NCI-H146 (cell line): ENCODE measurements at regions not wholly inside any gene's neighbourhood (a gene's known extent, or its start where the extent isn't known, plus 50 kb on each side); places are given as distances from the start of the nearest gene placed in this dataset.
"Not testable (repeated sequence)": the region's sequence is repeated elsewhere in the genome, so short reads cannot be mapped to it uniquely, and the experiment has no call there.

ENCODE experiments used
- DNase-seq: peaks from one replicate; lab custom pipeline; 2025; lab: John Stamatoyannopoulos, UW

GRCh38 chr6:141393405-141394124, 739.2 kb upstream of the GJE1 start:
- DNase-seq: no peak

DNA sequence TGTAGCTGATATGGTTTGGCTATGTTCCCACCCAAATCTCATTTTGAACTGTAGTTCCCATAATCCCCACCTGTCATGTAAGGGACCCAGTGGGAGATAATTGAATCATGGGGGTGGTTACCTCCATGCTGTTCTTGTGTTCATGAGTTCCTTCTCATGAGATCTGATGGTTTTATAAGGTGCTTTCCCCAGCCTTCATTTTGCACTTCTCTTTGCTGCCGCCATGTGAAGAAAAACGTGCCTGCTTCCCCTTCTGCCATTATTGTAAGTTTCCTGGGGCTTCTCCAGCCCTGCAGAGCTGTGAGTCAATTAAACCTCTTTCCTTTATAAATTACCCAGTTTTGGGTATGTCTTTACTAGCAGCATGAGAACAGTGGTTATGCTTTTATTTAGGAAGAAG, 741.6 kb upstream of the GJE1 start:
- not testable (repeated sequence) for DNase-seq

DNA sequence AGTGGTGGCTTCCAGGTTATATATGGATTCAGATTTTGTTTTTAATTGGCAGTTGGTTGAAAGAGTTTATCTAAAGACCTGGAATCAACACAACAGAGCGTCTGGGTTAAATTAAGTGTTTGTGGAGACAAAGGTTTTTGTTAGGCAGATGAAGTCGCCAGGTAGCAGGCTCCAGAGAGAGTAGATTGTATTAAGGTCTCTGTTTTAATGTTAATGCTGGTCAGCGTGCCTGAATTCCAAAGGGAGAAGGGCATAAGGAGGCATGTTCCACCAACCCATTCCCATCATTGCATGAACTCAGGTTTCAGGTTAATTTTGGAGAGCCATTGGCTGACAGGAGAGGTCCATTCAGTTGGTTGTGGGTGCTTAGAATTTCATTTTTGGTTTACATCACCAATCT, 744.1 kb upstream of the GJE1 start:
- no peak for DNase-seq

- no peak for DNase-seq
These were observed 762.3 kb upstream of the GJE1 start for GRCh38 chr6:141370438-141370837.

DNA sequence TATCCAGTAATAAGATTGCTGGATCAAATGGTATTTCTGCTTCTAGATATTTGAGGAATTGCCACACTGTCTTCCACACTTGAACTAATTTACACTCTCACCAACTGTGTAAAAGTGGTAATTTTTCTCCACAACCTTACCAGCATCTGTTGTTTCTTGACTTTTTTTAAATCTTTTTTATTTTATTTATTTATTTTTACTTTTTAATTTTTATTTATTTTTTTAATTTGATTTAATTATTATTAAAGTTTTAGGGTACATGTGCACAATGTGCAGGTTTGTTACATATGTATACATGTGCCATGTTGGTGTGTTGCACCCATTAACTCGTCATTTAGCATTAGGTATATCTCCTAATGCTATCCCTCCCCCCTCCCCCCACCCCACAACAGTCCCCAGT, 765.9 kb upstream of the GJE1 start:
- DNase-seq: not testable (repeated sequence)

DNA sequence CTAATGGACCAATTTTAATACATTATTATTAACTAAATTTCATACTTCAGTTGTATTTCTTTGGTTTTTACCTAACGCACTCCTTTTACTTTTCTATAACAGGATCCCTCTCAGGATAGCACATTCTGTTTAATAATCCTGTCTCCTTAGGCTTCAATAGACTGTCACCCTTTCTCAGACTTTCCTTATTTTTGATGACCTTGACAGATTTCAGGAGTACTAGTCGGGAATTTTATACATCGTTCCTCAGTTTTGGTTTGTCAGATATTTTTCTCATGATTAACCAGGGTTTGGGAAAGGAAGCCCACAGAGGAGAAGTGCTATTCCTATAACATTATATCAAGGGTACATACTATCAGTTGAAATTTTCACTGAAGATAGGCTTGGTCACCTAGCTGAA, 768.0 kb upstream of the GJE1 start:
- no peak for DNase-seq

DNA sequence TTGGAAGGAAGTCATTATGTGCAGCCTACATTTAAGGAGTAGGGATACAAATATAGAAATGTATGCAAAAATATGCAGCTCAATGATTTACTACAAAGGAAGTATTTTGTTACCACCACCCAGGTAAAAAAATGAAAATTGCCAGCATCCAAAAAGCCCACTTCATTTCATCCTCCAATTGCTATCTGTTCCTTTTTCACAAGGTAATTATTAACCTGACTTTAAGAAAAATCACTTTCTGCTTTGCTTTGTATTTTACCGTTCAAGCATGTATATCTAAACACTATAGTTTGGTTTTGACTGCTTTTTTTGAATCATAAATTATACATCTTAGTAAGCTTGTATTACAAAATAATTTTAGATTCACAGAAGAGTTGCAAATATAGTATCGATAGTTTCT, 768.5 kb upstream of the GJE1 start:
- DNase-seq: no peak

DNA sequence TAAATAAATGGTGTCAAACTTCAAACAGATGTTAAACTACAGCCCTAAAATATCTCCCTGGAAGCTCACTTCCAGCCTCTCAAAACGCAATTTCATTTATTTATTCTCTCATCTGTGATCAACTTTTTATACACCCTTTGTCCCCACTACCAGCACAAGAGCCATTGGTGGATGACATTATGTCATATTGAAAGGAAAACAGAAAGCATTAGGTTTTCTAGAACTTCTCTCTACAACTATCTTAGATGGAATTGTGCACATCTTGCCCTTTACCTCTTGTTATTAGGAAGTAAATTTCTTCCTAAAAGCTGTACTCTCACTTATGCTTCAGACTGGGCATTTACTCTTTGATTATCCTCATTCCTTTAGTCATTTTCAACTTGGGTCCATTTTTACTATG, 771.2 kb upstream of the GJE1 start:
- no peak for DNase-seq

DNA sequence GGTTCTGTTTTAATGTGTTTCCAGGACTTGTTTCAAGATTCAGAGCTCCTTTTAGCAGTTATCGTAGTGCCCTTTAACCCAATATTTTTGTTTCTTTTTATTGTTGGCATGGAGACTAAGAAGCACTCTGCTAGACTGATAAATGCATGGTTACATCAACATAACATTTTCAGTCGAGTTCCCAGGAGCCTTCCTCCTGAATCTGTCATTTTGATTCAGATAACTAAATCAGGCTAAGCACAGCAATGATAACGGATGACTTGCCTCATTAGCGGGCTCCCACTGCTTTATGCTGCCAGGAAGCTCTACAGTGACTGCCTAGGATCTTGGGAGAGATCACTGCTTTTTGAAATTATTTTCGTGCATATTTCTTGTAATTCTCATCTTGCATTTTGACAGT, 772.8 kb upstream of the GJE1 start:
- DNase-seq: no peak

GRCh38 chr6:141354191-141354955, 778.4 kb upstream of the GJE1 start:
- DNase-seq: no peak

DNA sequence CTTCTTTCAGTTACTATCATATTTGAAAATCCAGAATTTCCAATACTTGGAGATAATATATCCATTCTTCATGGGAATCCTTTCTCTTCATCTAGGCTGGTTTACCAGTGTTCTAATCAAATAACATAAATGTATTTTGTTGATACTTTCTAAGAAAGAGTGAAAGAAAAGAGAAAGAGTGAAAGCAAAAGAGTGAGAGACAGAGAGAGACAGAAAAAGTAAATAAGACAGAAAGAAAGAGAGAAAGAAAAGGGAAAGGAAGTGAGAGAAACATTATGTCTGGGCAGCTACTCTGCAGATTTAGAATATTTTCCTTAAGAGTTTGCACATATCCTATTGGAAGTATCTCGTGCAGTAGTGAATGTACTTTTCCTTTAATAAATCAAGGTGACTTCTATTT, 781.0 kb upstream of the GJE1 start:
- DNase-seq: no peak

- no peak for DNase-seq
These were observed 783.0 kb upstream of the GJE1 start for GRCh38 chr6:141349710-141350109.

GRCh38 chr6:141347906-141348492, 784.7 kb upstream of the GJE1 start:
- no peak for DNase-seq

DNA sequence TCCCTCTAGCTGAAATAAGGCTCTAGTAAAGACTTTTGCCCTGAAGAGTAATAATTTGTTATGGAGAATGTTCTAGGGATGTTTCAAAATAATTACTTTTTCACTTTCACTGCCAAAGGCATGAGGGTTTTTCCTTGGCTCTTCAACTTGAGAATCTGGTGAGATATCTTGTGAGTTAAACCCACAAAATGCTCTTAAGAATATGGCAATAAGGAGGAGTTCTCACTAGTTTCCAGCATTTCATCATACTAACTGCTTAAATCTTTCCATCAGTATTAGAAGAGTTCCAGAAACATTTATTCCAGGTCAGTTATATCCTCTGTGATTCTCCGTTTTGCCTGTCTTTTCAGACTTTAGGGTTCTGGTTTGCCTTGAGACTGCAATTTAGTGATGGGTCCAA, 785.6 kb upstream of the GJE1 start:
- DNase-seq: no peak

- DNase-seq: peak; percentile 96
These were observed 786.2 kb upstream of the GJE1 start for GRCh38 chr6:141346535-141346934.

GRCh38 chr6:141337191-141337590, 795.5 kb upstream of the GJE1 start:
- no peak for DNase-seq

GRCh38 chr6:141335477-141336273, 797.0 kb upstream of the GJE1 start:
- no peak for DNase-seq

GRCh38 chr6:141326925-141327324, 805.8 kb upstream of the GJE1 start:
- DNase-seq: no peak

GRCh38 chr6:141326426-141326825, 806.3 kb upstream of the GJE1 start:
- DNase-seq: no peak

DNA sequence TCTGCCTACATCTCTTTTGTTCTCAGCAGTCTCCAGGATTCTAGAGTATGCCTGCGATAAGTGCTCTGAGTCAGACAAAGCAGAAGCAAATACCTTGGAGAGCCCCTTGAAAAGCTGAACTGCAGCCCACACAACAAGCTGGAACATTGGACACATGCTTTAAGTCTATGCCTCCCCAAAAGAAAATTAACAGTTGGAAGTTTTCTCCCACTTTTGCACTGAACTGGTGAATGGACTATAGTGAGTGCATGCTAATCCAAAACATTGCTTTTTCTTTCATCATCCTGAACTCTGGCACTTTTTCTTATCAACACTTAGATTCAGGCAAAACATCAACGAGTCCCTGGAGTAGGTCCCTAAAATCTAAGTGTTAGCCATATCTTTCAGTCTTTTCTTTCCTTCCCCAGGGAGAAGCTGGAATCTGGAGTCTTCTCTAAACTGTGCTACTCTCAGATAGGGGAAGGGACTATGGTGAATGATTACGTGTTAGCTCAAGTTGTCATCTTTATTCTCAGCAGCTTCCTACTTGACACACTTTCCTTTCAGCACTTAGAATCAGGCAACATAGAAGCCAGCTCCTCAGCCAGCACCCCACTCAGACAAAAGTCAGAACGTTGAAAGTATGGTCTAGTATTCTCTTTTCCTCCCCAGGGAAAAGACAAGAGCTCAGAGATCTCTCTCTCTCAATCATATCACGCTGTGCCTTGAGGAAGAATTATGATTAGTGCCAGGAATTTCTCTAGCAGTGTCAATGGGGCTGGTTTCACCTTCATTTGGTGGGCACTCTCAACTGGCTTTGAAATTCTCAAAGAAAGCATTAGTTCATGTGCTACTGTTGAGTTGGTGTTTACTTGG, 811.0 kb upstream of the GJE1 start:
- DNase-seq: no peak

GRCh38 chr6:141316236-141316635, 816.5 kb upstream of the GJE1 start:
- DNase-seq: no peak

- no peak for DNase-seq
These were observed 818.7 kb upstream of the GJE1 start for GRCh38 chr6:141313986-141314385.
